ENCODE measurements at regions not wholly inside any gene's neighbourhood (a gene's known extent, or its start where the extent isn't known, plus 50 kb on each side); places are given as distances from the start of the nearest gene placed in this dataset.

GRCh38 chr2:22855081-22855480, 529.9 kb upstream of the KLHL29 start:
- Histone ChIP-seq H3K9me2 (ENCODE audit: insufficient read depth) (no peaks in the 10 kb centered on the region), H3K9ac (ENCODE audit: low read length) (no peak overlapping the region), H3K4me3 (replicated peaks in 1 of 2; ENCODE audit: low read depth in 1 of 2, low read length in 2 of 2) (no peak overlapping the region), H3K4me2 (ENCODE audit: low read length) (no peak overlapping the region), H2AFZ (ENCODE audit: low read depth, low read length, poor library complexity, severe bottlenecking) (no peak overlapping the region), H4K20me1 (ENCODE audit: insufficient read depth) (no peaks in the 10 kb centered on the region), H3K79me2 (ENCODE audit: insufficient read depth, low read length) (no peaks in the 10 kb centered on the region), H3K36me3 (ENCODE audit: control insufficient read depth in 1 of 2, insufficient read depth in 2 of 2, low read length in 2 of 2) (no peaks in the 10 kb centered on the region), H3K27me3 (ENCODE audit: insufficient read depth, low read length) (no peaks in the 10 kb centered on the region), H3K27ac (ENCODE audit: low read depth, low read length) (no peak overlapping the region), H3K9me3 (ENCODE audit: control insufficient read depth in 1 of 2, insufficient read depth in 1 of 2, low read depth in 1 of 2, low read length in 2 of 2) (peaks cover 0 to 4% of the 10 kb centered on the region in 2 experiments; a peak in 2 of 4 replicates), H3K4me1 (ENCODE audit: control insufficient read depth in 1 of 2, insufficient read depth in 2 of 2, low read length in 2 of 2) (no peaks in the 10 kb centered on the region)
- RAD21 ChIA-PET (ENCODE audit: low non-redundant PET in 1 of 2, low total read pairs in 2 of 2, uncharacterized antibody in 2 of 2, unreplicated experiment in 2 of 2) = no interaction called here
- BruUV-seq (replicated peaks) = no TSS peak
- no peak for ATAC-seq
- POLR2A ChIA-PET = no interaction called here
- CTCF ChIA-PET = no interaction called here
- TF ChIP-seq SRF (IDR thresholded peaks at IDR 0.05; ENCODE audit: low read depth) (no peak), REST (IDR thresholded peaks at IDR 0.05; ENCODE audit: low read depth) (no peak), CEBPB (IDR thresholded peaks at IDR 0.05; ENCODE audit: low read depth) (no peak), ZNF274 (IDR thresholded peaks at IDR 0.05; ENCODE audit: low read depth, low read length) (no peak), CBX3 (IDR thresholded peaks at IDR 0.05; ENCODE audit: low read depth) (no peak), SP1 (IDR thresholded peaks at IDR 0.05; ENCODE audit: low read depth) (no peak), EZH2 (IDR thresholded peaks at IDR 0.05) (no peak), ATF3 (IDR thresholded peaks at IDR 0.05) (no peak), FOSL1 (IDR thresholded peaks at IDR 0.05; ENCODE audit: low read depth) (no peak), MAX (IDR thresholded peaks at IDR 0.05) (no peak), TCF7L2 (IDR thresholded peaks at IDR 0.05; ENCODE audit: borderline replicate concordance, extremely low read depth, insufficient read depth, insufficient read length) (no peak), POLR2AphosphoS5 (IDR thresholded peaks at IDR 0.05; ENCODE audit: low read depth, low read length) (no peak), POLR2A (IDR thresholded peaks at IDR 0.05; ENCODE audit: borderline replicate concordance, extremely low read depth, insufficient read depth, insufficient read length) (no peak), ZBTB33 (IDR thresholded peaks at IDR 0.05; ENCODE audit: extremely low read depth, insufficient replicate concordance, low read length) (no peak), RAD21 (IDR thresholded peaks at IDR 0.05; ENCODE audit: low read depth) (no peak), EGR1 (IDR thresholded peaks at IDR 0.05; ENCODE audit: low read depth) (no peak), SIN3A (IDR thresholded peaks at IDR 0.05; ENCODE audit: low read depth) (no peak), ZFX (IDR thresholded peaks at IDR 0.05) (no peak), CTCF (IDR thresholded peaks at IDR 0.05 in 2 of 3, conservative IDR thresholded peaks at IDR 0.05 in 1 of 3; ENCODE audit: borderline replicate concordance in 1 of 3, insufficient read depth in 1 of 3, low read depth in 2 of 3, low read length in 2 of 3) (no peak), EZH2phosphoT487 (IDR thresholded peaks at IDR 0.05; ENCODE audit: borderline replicate concordance) (no peak)
- DNase-seq (ENCODE audit: low read depth, low spot score) = no peak
- intact Hi-C loops (cut with micrococcal nuclease) = no loop called here
